ENCODE measurements at regions not wholly inside any gene's neighbourhood (a gene's known extent, or its start where the extent isn't known, plus 50 kb on each side); places are given as distances from the start of the nearest gene placed in this dataset.
"Not testable (repeated sequence)": the region's sequence is repeated elsewhere in the genome, so short reads cannot be mapped to it uniquely, and the experiment has no call there.

DNA sequence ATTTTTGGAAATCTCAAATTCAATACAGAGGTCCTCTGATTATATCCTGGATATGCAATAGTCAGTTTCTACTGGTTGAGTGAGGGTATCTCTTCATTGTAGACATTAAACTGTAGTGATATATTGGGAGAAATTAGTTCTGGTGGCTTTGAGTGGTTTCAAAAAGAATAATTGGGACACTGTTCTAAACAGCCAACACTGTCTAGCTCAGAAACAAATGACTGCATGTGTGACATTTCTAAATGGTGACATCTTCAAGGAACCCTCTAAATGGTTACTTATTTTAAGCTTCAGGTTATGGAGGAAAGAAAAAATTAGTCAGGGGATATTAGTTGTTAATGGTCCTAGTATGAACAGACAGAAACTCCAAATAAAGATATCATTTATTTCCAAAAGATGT lies 186.2 kb downstream of the LARP7 start:
- TF ChIP-seq POLR2A (IDR thresholded peaks at IDR 0.05; ENCODE audit: low read depth, low read length) (no peak), POLR2AphosphoS5 (IDR thresholded peaks at IDR 0.05; ENCODE audit: low read depth, low read length) (no peak), TAF1 (IDR thresholded peaks at IDR 0.05; ENCODE audit: borderline replicate concordance, low read depth, low read length) (no peak)
- DNase-seq (ENCODE audit: insufficient read length) (no peak), FAIRE-seq (no peak)

DNA sequence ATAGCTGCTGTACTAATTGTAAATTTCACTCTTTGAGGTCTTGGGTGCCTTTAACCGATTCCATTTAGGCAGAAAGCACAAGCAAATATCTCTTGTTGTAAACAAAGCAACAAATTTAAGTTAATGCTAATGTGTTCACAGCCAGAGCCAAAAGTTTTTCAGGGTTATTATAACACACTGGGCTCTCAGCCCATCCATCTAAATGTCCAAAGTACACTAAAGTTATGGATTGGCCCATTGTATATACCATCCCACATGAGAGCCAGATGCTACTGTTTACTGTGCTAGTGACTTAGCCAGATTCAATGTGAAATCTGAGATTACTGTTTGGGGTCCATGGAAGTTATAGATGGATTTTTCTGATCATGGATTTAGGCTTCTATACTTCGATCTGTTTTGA lies 186.7 kb downstream of the LARP7 start:
- no peak for FAIRE-seq
- no peak for DNase-seq (ENCODE audit: insufficient read length)
- TF ChIP-seq TAF1 (IDR thresholded peaks at IDR 0.05; ENCODE audit: borderline replicate concordance, low read depth, low read length), result no peak
- no peak for TF ChIP-seq POLR2A (IDR thresholded peaks at IDR 0.05; ENCODE audit: low read depth, low read length)

DNA sequence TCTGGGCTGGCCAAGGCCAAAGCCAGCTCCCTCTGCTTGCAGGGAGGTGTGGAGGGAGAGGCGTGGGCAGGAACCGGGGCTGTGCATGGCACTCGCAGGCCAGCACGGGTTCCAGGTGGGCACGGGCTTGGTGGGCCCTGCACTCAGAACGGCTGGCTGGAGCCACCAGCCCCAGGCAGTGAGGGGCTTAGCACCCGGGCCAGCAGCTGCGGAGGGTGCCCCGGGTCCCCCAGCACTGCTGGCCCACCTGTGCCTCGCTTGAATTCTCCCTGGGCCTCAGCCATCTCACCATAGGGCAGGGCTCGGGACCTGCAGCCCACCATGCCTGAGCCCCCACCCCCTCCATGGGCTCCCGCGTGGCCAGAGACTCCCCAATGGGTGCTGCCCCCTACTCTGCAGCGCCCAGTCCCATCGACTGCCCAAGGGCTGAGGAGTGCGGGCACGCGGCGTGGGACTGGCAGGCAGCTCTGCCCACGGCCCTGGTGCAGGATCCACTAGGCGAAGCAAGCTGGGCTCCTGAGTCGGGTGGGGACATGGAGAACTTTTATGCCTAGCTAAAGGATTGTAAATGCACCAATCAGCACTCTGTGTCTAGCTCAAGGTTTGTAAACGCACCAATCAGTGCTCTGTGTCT lies 193.9 kb downstream of the LARP7 start:
- no peak for TF ChIP-seq TAF1 (IDR thresholded peaks at IDR 0.05; ENCODE audit: borderline replicate concordance, low read depth, low read length)
- no peak for TF ChIP-seq POLR2AphosphoS5 (IDR thresholded peaks at IDR 0.05; ENCODE audit: low read depth, low read length)
- no peak for TF ChIP-seq POLR2A (IDR thresholded peaks at IDR 0.05; ENCODE audit: low read depth, low read length)
- FAIRE-seq, result no peak
- no peak for DNase-seq (ENCODE audit: insufficient read length)

DNA sequence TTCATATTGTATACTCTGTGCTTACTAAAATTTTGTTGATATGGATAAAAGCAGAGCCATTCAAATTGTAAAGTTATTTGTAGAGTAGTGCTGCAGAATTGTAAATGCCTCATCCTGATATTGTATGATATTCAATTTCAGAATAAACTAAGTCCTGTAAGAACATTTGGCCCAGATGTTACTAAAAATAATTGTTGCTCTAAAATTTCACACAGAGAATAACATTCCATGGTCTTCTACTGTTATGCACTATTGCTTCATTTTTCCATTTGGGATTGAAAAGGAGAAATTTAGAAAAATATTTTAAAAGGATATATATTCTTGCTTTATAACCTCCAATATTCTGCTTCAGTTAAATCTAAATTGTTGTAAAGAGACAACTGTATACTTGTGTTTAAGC lies 195.6 kb downstream of the LARP7 start:
- no peak for TF ChIP-seq POLR2A (IDR thresholded peaks at IDR 0.05; ENCODE audit: low read depth, low read length)
- no peak for TF ChIP-seq TAF1 (IDR thresholded peaks at IDR 0.05; ENCODE audit: borderline replicate concordance, low read depth, low read length)
- no peak for TF ChIP-seq POLR2AphosphoS5 (IDR thresholded peaks at IDR 0.05; ENCODE audit: low read depth, low read length)
- FAIRE-seq (no peak), DNase-seq (ENCODE audit: insufficient read length) (no peak)

DNA sequence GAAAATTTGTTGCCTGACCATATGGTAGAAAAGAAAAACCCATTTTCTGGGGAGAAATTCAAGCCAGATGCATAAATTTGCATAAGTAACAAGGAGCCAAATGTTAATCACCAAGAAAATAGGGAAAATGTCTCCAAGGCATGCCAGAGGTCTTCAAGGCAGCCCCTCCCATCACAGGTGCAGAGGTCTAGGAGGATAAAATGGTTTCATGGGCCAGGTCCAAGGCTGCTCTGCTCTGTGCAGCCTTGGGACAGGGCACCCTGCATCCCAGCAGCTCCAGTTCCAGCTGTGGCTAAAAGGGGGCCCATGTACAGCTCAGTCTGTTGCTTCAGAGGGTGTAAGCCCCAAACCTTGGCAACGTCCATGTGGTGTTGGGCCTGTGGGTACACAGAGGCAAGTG lies 200.0 kb downstream of the LARP7 start:
- no peak for DNase-seq (ENCODE audit: insufficient read length)
- TF ChIP-seq POLR2A (IDR thresholded peaks at IDR 0.05; ENCODE audit: low read depth, low read length), result no peak
- FAIRE-seq, result no peak

DNA sequence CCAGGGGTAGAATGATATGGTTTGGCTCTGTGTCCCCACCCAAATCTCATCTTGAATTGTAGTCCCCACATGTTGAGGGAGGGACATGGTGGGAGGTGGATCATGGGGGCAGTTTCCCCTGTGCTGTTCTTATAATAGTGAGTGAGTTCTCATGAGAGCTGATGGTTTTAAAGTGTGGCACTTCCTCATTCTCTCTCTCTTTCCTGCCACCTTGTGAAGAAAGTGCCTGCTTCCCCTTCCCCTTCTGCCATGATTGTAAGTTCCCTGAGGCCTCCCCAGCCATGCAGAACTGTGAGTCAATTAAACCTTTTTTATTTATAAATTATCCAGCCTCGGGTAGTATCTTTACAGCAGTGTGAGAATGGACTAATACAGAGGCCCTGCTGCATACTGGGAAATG lies 201.1 kb downstream of the LARP7 start:
- FAIRE-seq; DNase-seq (ENCODE audit: insufficient read length): not testable (repeated sequence)

DNA sequence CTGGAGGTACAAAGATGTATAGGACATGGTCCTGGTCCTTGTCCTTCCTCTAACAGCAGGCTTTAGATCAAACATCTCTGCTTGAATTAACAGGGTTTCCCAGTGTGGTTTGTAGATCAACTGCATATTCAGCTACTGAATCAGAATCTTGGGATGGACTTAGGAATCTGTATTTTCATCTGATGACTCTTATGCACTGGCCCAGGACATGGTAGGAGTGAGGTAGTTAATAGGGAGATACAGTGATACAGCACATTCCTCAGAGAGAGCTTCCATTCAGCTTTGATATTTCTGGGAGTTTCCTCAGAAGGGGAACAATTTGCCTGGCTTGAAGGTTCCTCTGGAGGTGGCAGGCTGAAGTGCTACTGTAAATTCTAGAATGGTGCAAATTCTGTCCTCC lies 203.1 kb downstream of the LARP7 start:
- no peak for TF ChIP-seq POLR2AphosphoS5 (IDR thresholded peaks at IDR 0.05; ENCODE audit: low read depth, low read length)
- no peak for TF ChIP-seq POLR2A (IDR thresholded peaks at IDR 0.05; ENCODE audit: low read depth, low read length)
- no peak for TF ChIP-seq TAF1 (IDR thresholded peaks at IDR 0.05; ENCODE audit: borderline replicate concordance, low read depth, low read length)
- no peak for DNase-seq (ENCODE audit: insufficient read length)

DNA sequence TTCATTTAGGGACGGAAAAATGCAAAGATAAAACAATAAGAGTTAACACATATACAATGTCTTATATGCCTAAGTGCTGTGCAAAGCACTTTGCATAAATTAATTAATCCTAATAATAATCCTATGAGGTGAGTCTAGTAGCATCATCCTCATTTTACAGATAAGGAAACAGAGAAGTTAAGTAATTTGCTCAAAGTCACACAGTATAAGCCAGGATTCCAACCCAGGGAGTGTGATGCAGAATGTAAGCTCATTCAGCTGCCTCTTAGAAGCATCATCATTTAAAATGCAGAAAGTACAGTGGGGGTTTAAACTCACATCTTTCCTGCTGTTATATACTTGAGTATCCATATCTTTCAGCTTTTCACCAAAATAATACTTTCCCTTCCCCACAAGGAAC lies 203.7 kb downstream of the LARP7 start:
- FAIRE-seq (no peak), DNase-seq (ENCODE audit: insufficient read length) (no peak)
- TF ChIP-seq POLR2A (IDR thresholded peaks at IDR 0.05; ENCODE audit: low read depth, low read length) (no peak), POLR2AphosphoS5 (IDR thresholded peaks at IDR 0.05; ENCODE audit: low read depth, low read length) (no peak), TAF1 (IDR thresholded peaks at IDR 0.05; ENCODE audit: borderline replicate concordance, low read depth, low read length) (no peak)

More for the DNA sequence above, 203.1 kb downstream of the LARP7 start:
- FAIRE-seq, result no peak

DNA sequence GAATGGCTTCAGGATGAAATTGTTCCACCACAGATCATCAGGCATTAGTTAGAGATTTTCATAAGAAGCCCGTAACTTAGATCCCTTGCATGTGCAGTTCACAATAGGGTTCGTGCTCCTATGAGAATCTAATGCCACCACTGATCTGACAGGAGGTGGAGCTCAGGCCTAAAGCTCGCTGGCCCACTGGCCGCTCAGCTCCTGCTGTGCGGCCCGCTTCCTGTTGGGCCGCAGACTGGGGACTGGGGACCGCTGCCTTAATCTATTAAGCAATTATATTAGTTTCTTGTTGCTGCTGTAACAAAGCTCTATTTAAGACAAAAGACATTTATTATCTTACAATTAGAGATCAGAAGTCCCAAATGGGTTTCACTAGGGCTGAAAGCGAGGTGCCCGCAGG lies 205.6 kb downstream of the LARP7 start:
- no peak for DNase-seq (ENCODE audit: insufficient read length)
- TF ChIP-seq POLR2A (IDR thresholded peaks at IDR 0.05; ENCODE audit: low read depth, low read length) (no peak), TAF1 (IDR thresholded peaks at IDR 0.05; ENCODE audit: borderline replicate concordance, low read depth, low read length) (no peak), POLR2AphosphoS5 (IDR thresholded peaks at IDR 0.05; ENCODE audit: low read depth, low read length) (no peak)
- FAIRE-seq, result no peak

DNA sequence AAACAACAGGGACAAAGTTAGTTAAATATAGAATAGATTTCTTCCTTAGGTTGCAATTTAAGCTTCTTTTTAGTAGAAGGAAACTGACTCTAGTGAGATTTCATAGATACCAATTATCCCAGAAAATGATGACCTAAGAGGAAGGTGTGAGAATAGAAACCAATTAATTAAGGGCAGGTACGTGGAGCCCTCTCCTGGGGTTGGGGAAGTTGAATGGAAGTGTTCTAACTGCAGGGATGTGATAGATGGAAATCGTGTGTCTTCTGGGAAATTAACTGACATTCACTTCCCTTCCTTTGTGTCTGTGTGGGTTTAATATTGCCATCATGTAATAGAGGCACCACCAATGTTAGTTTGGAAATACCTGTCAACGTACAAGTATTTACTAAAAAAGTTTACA lies 204.1 kb upstream of the ANK2 start:
- no peak for FAIRE-seq

DNA sequence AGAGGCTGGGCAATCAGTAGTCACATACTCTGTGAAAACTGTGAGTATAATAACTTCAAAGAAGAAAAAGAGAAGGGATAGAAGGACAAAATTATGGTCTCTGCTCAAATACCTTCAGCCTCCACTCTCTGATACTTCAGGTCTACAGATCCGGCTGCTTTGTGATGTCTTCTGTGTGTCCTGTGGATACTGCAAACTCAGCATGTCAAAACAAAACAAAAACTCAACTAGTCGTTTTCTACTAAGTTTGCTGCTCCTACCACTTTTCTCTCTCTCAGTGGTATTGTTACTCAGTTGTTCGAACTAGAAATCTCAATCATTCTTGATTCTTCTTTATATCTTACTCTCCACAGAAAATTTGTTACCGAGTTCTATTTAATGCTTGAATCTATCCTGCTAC lies 202.4 kb upstream of the ANK2 start:
- FAIRE-seq (no peak), DNase-seq (ENCODE audit: insufficient read length) (no peak)

More for the DNA sequence above, 204.1 kb upstream of the ANK2 start:
- no peak for DNase-seq (ENCODE audit: insufficient read length)
- TF ChIP-seq POLR2A (IDR thresholded peaks at IDR 0.05; ENCODE audit: low read depth, low read length) (no peak), POLR2AphosphoS5 (IDR thresholded peaks at IDR 0.05; ENCODE audit: low read depth, low read length) (no peak), TAF1 (IDR thresholded peaks at IDR 0.05; ENCODE audit: borderline replicate concordance, low read depth, low read length) (no peak)

DNA sequence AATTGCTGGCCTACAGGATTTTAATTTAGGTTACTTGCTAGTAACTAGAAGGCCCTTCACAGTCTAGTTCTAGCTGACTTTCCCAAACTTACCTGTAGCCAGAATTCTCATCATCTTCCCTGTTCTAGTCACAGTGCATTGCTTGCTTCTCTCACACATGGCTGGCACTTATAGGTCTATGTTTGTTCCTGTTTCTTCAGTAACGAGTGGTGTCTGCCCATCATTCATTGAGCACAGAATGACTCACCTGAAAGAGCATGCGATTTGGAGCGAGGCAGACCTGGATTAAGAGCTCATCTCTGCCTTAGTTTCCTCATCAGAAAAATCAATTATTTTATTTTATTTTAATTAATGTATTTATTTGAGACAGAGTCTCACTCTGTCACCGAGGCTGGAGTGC lies 201.7 kb upstream of the ANK2 start:
- DNase-seq (ENCODE audit: insufficient read length), result no peak
- TF ChIP-seq TAF1 (IDR thresholded peaks at IDR 0.05; ENCODE audit: borderline replicate concordance, low read depth, low read length) (no peak), POLR2AphosphoS5 (IDR thresholded peaks at IDR 0.05; ENCODE audit: low read depth, low read length) (no peak), POLR2A (IDR thresholded peaks at IDR 0.05; ENCODE audit: low read depth, low read length) (no peak)
- no peak for FAIRE-seq

More for the DNA sequence above, 202.4 kb upstream of the ANK2 start:
- TF ChIP-seq POLR2AphosphoS5 (IDR thresholded peaks at IDR 0.05; ENCODE audit: low read depth, low read length) (no peak), TAF1 (IDR thresholded peaks at IDR 0.05; ENCODE audit: borderline replicate concordance, low read depth, low read length) (no peak), POLR2A (IDR thresholded peaks at IDR 0.05; ENCODE audit: low read depth, low read length) (no peak)

DNA sequence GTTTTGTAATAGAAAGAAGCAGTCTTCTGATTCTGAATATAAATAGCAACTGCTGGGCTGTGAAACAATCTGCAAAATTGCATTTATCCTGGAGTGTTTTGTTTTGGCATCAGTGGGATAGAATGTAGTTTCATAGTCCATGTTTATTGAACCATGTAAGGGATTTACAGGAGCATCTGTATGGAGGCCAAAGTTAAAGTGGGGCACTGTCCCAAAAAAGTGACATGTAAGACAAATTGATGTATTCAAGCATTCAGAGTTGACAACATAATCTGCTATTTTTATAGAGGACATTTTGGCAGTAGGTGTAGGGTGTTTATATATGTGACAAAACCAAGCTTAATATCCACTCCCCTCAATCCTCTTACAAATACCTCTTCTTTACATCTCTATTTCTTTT lies 200.5 kb upstream of the ANK2 start:
- no peak for FAIRE-seq
- DNase-seq (ENCODE audit: insufficient read length), result no peak
- TF ChIP-seq POLR2AphosphoS5 (IDR thresholded peaks at IDR 0.05; ENCODE audit: low read depth, low read length) (no peak), POLR2A (IDR thresholded peaks at IDR 0.05; ENCODE audit: low read depth, low read length) (no peak), TAF1 (IDR thresholded peaks at IDR 0.05; ENCODE audit: borderline replicate concordance, low read depth, low read length) (no peak)
